IPS-20b (cell line): ENCODE measurements at regions not wholly inside any gene's neighbourhood (a gene's known extent, or its start where the extent isn't known, plus 50 kb on each side); places are given as distances from the start of the nearest gene placed in this dataset.
"Not testable (repeated sequence)": the region's sequence is repeated elsewhere in the genome, so short reads cannot be mapped to it uniquely, and the experiment has no call there.

Source experiments
- H3K27ac ChIP-seq: one replicate; pipeline ENCODE4 v1.5.1; 2013; ENCODE audit warnings: low read length
- H3K27me3 ChIP-seq: 2 replicates; pipeline ENCODE4 v1.6.1; 2013; ENCODE audit warnings: mild to moderate bottlenecking, low read length, inconsistent platforms; ENCODE audit not compliant: insufficient read depth
- H3K36me3 ChIP-seq: 2 replicates; pipeline ENCODE4 v1.6.1; 2013; ENCODE audit warnings: low read depth, mild to moderate bottlenecking, inconsistent platforms, low read length, moderate library complexity; ENCODE audit not compliant: insufficient read depth
- H3K4me1 ChIP-seq: 2 replicates; pipeline ENCODE4 v1.6.1; 2013; ENCODE audit warnings: mild to moderate bottlenecking, control low read depth, inconsistent platforms, low read length, moderate library complexity; ENCODE audit not compliant: insufficient read depth
- H3K4me3 ChIP-seq: 2 replicates; pipeline ENCODE4 v1.5.1; 2013; ENCODE audit warnings: mild to moderate bottlenecking, low read length, inconsistent platforms
- H3K9ac ChIP-seq: 2 replicates; pipeline ENCODE4 v1.6.1; 2013; ENCODE audit warnings: low read depth, mild to moderate bottlenecking, inconsistent platforms, low read length, moderate library complexity
- H3K9me3 ChIP-seq: 2 replicates; pipeline ENCODE4 v1.6.1; 2013; ENCODE audit warnings: mild to moderate bottlenecking, low read depth, low read length, inconsistent platforms; ENCODE audit not compliant: insufficient read depth

DNA sequence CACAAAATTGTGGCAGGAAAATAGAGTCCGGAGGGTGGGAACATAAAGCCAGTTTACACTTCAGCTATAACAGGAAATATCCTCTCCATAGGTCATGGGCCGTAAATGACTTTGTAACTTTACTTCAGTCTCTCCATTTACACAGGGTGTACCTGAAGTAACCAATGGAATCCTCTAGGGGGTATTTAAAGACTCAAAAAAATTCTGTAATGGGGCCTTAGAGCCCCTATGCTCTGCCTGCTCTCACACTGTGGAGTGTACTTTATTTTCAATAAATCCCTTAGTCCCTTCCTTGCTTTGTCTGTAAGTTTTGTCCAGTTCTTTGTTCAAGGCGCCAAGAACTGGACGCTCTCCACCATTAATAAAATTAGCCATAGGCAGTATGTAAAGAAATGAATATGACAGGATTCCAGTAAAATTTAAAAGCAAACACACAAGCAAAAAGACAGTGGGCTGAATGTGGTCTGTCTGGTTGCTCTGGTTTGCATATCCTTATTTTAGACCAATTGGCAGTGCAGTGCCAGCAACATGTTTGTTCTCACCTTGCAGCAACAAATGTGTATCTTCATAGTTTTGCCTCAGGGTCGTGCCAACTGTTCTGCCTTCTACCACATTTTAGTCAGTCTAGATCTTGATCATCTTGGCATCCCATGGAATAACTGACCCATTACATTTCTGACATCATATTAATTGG lies 801.5 kb upstream of the SPRY2 start:
- no peak overlapping the region for H3K27ac ChIP-seq
- no peaks in the 10 kb centered on the region for H3K27me3 ChIP-seq
- no peaks in the 10 kb centered on the region for H3K36me3 ChIP-seq
- H3K9me3 ChIP-seq, result peaks cover 3% of the 10 kb centered on the region; the same call in 1 of the 2 replicates
- no peak overlapping the region for H3K4me3 ChIP-seq
- peaks cover 38% of the 10 kb centered on the region for H3K4me1 ChIP-seq
- no peak overlapping the region for H3K9ac ChIP-seq

DNA sequence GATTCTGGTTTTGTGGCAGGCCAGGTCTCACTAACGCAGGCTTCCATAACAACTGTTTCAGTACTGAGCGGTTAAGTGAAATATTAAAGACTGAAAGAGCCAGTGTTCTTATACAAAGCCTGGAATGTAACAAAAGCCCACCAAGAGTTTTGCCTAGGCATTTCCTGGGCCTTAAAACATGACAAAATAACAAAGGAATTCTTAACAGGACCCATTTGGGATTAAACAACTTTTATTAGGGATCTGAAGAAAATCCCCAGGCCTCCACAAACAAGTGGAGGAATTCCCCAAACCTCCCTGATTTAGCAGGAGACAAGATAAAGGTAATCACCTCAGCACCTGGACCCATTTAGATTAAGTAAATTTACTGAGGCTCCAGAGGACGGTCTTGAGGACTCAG lies 799.7 kb upstream of the SPRY2 start:
- no peaks in the 10 kb centered on the region for H3K9me3 ChIP-seq
- peaks cover 39% of the 10 kb centered on the region for H3K4me1 ChIP-seq
- no peaks in the 10 kb centered on the region for H3K27me3 ChIP-seq
- H3K27ac ChIP-seq, result no peak overlapping the region
- no peak overlapping the region; the same call in 1 of the 2 replicates for H3K4me3 ChIP-seq
- H3K36me3 ChIP-seq, result no peaks in the 10 kb centered on the region
- H3K9ac ChIP-seq, result no peak overlapping the region; the same call in 1 of the 2 replicates

DNA sequence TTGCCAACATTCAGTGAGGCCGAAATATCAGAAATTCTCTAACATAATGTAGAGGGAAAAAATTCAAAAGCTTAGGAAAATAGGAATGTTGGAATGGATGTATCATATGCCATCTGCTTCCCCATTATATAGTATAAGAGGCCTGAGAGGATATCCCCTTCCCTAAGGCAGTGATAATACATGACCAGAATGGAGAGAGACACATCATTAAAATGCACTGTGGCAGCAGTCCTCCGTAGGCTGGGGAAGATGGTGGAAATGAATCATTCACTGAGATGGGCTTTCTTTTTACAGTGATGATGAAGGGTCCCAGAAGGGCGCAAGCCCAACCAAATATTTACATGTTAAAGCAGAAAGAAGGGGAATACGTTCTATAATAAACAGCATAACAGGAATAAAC lies 799.1 kb upstream of the SPRY2 start:
- Histone ChIP-seq H3K4me3 (peak overlapping the region; percentile 19; the same call in 1 of the 2 replicates), H3K4me1 (peaks cover 39% of the 10 kb centered on the region), H3K27ac (no peak overlapping the region), H3K27me3 (no peaks in the 10 kb centered on the region), H3K36me3 (no peaks in the 10 kb centered on the region), H3K9ac (peak overlapping the region; percentile 40; the same call in 1 of the 2 replicates), H3K9me3 (no peaks in the 10 kb centered on the region)

DNA sequence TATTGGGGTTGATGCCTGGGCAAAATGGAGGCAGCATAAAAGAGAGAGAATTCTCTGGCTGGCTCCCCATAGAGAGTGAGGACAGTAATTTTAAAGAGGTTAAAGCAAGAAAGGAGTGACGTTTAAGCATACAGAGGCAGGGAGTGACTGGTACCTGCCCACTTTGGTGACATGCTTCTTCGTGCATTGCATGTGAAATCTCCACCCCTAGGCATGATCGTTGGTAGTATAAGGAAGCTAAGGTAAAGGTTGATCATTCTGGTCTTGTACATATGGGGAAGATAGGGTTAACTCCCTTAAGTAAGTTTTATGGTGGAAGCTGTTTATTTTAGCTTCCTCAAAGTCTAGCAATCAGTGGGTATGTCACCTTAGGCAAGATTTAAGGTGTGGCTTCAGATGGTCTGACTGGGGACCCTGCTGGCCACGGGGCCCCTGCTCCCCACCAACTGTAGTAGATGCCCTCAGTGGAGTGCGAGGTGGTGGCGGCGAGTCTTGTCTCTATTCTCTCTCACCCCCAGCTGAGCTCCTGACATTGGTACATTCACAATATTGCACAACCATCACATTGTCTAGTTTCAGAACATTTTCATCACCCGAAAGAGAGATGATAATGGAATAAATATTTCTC lies 797.5 kb upstream of the SPRY2 start:
- no peaks in the 10 kb centered on the region for H3K27me3 ChIP-seq
- no peaks in the 10 kb centered on the region for H3K36me3 ChIP-seq
- peaks cover 39% of the 10 kb centered on the region for H3K4me1 ChIP-seq
- no peak overlapping the region for H3K27ac ChIP-seq
- H3K9me3 ChIP-seq, result no peaks in the 10 kb centered on the region
- H3K9ac ChIP-seq, result no peak overlapping the region
- H3K4me3 ChIP-seq, result no peak overlapping the region

DNA sequence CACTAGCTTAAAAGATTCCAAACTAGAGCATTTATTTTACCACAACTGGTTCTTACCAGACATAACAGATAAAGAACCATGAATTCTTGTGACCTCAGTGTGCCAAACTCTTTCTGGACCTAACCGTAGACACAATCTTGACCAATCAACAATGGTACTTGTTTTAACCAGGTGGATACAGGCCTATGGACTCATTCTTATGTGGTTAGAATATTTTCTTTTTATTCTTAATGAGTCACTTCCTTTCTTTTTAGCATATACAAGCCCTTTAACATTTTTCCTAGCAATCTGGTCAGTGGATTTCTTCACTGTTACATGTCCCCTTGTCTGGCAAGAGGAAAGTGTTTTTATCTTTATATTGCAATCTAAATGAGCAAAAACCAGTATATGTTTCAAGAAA lies 792.1 kb upstream of the SPRY2 start:
- no peak overlapping the region for H3K27ac ChIP-seq
- H3K27me3 ChIP-seq, result no peaks in the 10 kb centered on the region
- H3K9ac ChIP-seq, result no peak overlapping the region
- no peaks in the 10 kb centered on the region for H3K36me3 ChIP-seq
- H3K4me3 ChIP-seq, result no peak overlapping the region
- H3K4me1 ChIP-seq, result peaks cover 7% of the 10 kb centered on the region; the same call in 1 of the 2 replicates
- H3K9me3 ChIP-seq, result no peaks in the 10 kb centered on the region; the same call in 1 of the 2 replicates

DNA sequence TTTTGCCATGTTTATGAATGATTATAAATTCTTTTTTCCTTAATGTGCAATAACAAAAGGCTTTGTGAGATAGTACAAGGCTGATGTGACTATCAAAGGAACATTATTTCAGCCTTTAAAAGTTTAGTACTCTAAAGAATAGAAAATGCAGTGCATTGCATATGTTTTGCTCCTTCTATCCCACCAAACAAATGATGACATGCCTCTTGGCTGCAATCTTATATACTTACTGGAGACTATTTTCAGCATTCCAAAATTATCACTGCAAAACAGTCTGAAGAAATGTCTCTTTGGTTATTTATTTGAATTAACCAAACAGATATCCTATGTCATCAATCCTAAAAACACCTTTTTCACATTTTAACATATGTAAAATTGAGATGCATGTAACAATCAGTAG lies 776.5 kb upstream of the SPRY2 start:
- Histone ChIP-seq H3K4me3 (no peak overlapping the region), H3K9me3 (no peaks in the 10 kb centered on the region), H3K27ac (no peak overlapping the region), H3K4me1 (no peaks in the 10 kb centered on the region), H3K9ac (no peak overlapping the region), H3K36me3 (no peaks in the 10 kb centered on the region), H3K27me3 (no peaks in the 10 kb centered on the region)

DNA sequence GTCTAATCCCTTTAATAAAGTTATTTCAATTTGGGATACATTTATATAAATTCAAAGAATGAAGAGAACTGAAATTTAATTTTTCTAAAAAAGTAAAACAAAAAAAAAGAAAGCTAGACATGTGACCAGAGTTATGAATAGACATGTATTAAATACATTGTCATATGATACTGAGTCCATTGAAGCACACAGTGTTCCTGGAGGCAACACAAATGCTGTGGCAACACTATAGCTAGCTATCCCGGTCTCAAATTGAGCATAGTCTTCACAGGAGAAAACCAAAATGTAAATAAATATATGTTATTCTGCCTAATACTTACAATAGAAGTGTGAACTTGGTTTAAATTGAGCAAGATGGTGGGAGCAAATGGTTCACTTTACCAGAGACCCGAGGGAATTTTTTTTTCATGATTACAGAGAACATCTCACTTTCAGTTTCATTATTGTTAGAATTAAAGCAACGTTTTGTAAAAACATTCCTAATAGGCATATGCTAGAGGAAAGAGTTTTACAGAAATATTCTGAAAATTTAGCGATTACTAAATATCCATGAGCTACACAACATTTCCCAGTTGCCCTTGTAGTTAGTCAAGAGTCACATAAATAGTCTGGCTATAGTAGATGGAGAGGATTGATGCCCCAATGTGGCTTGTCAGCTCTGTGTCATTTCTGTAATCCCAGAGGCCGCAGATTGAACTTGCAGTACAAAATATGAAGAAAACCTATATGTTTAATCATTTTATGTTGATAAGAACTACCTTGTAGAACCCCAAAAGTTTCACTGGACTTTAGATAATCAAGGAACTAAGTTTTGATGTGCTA lies 775.7 kb upstream of the SPRY2 start:
- Histone ChIP-seq H3K4me1 (no peaks in the 10 kb centered on the region), H3K9me3 (no peaks in the 10 kb centered on the region), H3K27ac (no peak overlapping the region), H3K27me3 (no peaks in the 10 kb centered on the region), H3K4me3 (no peak overlapping the region), H3K36me3 (no peaks in the 10 kb centered on the region), H3K9ac (no peak overlapping the region)

DNA sequence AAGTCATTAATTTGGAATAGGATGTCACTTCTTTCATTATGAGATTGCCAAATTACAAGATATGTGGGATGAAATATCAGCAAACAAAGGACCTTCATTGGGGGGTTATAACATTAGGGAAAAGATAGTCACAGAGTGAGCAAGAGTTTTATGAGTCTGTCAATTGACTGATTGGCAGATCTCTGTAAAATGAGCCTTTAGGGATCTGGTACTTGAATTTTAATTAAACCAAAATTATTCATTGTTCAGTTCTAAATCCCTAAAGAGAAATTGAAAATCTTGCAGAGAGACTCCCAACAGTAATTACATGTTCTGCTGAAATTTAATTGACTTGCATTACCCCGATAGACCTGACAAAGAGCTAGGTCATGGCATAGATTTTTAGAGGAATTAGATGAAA lies 768.1 kb upstream of the SPRY2 start:
- Histone ChIP-seq H3K4me1 (no peaks in the 10 kb centered on the region), H3K27ac (no peak overlapping the region), H3K4me3 (no peak overlapping the region), H3K9ac (no peak overlapping the region), H3K36me3 (no peaks in the 10 kb centered on the region), H3K27me3 (no peaks in the 10 kb centered on the region), H3K9me3 (no peaks in the 10 kb centered on the region)

DNA sequence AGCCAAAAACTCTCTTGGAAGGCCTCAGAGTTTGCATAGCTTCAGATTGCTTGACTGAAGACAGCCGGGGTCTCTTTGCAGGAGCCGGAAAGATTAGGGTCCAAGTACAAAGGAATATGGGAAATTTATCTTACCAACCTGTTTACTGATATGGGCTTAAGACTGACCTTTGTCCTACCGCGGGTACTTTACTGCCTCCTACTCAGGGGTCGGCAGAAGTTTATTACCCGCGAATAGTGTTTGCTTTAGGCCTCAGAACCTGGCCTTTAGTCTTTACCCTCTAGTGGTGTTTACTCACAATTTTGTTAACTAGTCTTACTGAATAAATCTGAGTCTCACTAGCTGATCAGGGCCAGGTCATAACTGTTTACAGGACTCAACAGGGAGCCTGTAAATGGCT lies 765.4 kb upstream of the SPRY2 start:
- Histone ChIP-seq H3K27ac (no peak overlapping the region), H3K36me3 (no peaks in the 10 kb centered on the region), H3K27me3 (no peaks in the 10 kb centered on the region), H3K4me3 (no peak overlapping the region), H3K4me1 (no peaks in the 10 kb centered on the region), H3K9me3 (no peaks in the 10 kb centered on the region), H3K9ac (no peak overlapping the region)

DNA sequence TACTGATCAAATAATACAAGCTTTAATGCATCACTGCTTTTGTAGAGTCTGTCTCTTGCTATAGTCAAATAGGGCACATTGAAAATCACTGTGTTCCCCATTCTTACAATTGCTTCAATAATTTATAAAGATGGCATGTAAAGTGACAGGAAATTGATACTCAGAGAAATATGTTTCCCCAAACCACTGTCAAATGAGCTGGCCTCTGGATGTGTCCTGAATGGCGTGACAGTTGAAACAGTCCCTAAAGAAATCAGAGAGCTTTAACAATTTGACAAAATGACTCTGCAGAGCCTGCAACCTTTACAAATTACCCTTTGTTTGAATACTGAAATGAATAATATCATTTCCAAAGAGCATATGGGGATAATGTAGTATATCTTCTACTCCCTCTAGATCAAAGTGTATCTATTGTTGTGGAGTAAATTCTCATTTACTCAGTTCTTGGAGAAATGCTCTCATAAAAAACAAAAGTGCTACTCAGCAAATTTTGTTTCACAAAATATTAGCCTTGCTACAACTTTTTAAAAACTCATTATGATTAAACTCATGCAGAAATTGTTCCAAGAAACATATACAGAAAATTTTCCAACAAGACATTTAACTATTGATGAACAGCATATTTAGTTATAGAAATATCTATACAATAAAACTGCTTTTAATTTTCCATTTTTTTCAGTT lies 763.2 kb upstream of the SPRY2 start:
- no peaks in the 10 kb centered on the region for H3K4me1 ChIP-seq
- H3K4me3 ChIP-seq, result no peak overlapping the region
- no peaks in the 10 kb centered on the region for H3K36me3 ChIP-seq
- no peaks in the 10 kb centered on the region for H3K27me3 ChIP-seq
- H3K9ac ChIP-seq, result no peak overlapping the region
- H3K9me3 ChIP-seq, result no peaks in the 10 kb centered on the region
- no peak overlapping the region for H3K27ac ChIP-seq

DNA sequence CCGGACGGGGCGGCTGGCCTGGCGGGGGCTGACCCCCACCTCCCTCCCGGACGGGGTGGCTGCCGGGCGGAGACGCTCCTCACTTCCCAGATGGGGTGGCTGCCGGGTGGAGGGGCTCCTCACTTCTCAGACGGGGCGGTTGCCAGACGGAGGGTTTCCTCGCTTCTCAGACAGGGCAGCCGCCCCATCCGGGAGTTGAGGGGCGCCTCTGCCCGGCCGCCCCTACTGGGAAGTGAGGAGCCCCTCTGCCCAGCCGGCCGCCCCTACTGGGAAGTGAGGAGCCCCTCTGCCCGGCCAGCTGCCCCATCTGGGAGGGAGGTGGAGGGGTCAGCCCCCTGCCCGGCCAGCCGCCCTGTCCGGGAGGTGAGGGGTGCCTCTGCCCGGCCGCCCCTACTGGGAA lies 761.1 kb upstream of the SPRY2 start:
- H3K4me3 ChIP-seq, H3K27me3 ChIP-seq, H3K4me1 ChIP-seq, H3K9ac ChIP-seq, H3K27ac ChIP-seq, H3K36me3 ChIP-seq, H3K9me3 ChIP-seq: not testable (repeated sequence)
